NCI-H82 treated with DMSO at 0.1 percent for 48 hours (cell line): ENCODE measurements at regions not wholly inside any gene's neighbourhood (a gene's known extent, or its start where the extent isn't known, plus 50 kb on each side); places are given as distances from the start of the nearest gene placed in this dataset.

Experiments used
- DNase-seq: peaks from one replicate; lab custom pipeline; 2025; ENCODE audit not compliant: unreplicated experiment; lab: John Stamatoyannopoulos, UW

GRCh38 chr1:218123968-218124367 lies 161.1 kb upstream of the RRP15 start:
- DNase-seq: no peak

DNA sequence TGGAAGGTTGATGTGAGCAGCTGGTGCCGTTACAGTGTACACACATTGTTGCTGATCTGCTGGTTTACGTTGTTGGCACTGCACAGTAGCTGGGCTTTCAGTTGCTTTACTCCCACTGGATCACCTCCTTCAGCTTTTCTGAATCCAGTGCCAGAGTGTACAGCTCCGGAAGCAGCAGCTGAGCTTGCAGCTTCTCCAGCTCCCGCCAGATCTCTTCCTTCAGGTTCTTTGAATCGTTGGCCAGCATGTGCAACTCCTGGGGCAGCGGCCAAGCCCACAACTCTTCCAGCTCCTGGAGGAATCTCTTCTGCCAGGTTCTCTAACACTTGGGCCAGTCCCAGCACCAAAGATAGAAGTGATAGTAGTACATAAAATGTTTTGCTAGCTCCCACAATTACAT lies 149.7 kb upstream of the RRP15 start:
- no peak for DNase-seq

GRCh38 chr1:218139761-218140160 lies 145.3 kb upstream of the RRP15 start:
- DNase-seq: no peak

- no peak for DNase-seq
Observed at GRCh38 chr1:218156595-218156994, 128.5 kb upstream of the RRP15 start.

- no peak for DNase-seq
Observed at GRCh38 chr1:218163371-218163770, 121.7 kb upstream of the RRP15 start.

DNA sequence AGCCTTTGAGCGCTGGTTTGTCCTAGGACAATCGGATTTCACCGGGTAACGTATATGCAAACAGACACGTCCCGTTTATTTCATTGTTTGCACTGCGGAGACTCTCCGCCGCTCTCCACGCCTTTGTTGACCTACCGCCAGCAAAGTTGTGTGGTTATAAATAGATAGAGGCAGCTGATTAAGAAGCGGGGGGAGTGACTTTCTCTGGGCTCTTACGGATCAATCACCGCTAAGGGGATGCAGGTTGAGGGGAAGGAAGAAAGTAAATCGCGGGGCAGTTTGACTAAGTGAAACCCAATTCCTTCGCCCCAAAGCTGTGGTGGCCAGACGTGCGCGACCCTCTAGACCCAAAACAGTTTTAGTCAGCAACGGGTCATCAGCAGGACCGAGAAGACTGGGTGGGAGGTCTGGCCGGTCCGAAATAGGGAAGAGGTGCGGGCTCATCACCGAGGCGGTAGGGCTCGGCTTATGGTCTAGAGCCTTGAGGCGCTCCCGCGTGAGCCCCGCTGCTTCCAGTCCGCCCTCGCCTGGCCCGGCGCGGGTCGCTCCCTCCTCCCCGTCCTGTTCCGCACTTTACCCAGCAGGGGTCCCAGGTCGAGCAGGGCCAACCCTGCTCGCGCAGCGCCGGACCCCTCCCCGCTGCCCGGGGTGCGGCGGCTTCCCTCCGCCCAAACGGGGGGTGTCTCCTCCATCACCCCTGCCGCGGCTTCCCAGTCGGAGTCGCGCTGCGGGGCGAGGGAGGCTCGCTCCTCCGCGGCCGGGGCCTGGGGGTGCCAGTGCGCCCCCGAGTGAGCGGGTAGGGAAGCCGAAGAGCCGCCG lies 120.8 kb upstream of the RRP15 start:
- peak; percentile 32 for DNase-seq

DNA sequence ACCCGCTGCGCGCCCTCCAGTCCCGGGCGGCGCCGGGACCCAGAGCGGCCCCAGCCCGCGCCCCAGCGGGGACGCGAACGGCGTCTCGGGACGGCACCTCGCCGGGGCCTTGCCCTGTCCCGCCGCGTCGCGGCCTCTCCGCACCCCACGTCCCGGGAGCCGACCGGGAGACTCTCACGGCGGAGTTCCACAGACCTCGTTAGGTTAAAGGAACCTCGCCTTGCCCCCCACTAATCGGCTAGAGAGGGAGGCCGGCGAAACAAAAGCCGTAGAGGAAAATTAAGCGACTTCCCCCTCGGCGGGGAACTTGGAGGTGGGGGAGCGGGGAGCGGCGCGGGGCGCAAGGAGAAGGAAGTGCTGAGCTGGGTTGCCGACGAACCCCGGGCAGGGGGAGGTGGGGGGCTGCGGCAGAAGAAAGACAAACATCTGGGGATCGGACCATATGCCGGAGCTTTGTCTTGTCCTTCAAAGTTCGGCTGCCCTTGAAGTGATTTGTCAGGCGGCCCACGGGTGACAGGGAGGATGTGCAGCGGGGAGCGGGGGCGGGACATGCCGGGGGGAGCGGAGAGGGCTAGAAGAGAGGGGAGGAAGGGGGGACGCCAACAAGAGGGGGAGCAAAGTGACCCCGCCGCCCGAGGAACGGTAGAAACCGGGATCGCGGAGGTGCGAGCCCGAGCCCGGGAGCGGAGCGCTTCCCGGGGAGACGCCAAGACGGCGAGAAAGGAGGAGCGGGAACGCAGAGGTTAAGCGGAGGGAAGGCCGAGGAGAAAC lies 120.0 kb upstream of the RRP15 start:
- no peak for DNase-seq

GRCh38 chr1:218165701-218166114 lies 119.4 kb upstream of the RRP15 start:
- DNase-seq: no peak

- DNase-seq: no peak
Observed at GRCh38 chr1:218166268-218166945, 118.7 kb upstream of the RRP15 start.

DNA sequence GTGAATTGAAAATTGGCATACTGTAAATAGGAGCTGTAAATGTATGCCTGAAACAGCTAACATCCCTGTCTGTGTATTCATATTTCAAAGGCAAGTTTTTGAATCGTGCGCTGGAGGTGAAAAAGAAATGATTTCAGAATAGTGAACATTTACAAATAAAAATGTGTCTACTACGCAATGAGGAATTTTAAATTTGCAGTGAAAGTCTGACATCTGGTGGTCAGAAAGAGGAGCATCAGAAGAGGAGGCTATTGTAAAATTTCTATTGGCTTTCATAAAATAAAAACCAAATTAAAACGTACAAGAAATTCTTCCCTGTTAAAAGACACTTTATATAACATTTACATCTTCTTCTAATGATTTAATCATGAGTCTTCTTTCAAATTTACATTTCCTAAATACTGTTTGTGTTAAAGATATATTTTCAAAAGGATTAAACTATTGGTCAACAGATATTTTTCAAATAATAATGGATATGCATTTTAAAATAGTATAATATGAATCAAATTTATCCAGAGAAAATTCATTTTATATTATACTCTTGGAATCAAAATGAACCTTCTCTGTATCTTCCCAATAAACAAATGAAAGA lies 113.7 kb upstream of the RRP15 start:
- peak; percentile 46 for DNase-seq

DNA sequence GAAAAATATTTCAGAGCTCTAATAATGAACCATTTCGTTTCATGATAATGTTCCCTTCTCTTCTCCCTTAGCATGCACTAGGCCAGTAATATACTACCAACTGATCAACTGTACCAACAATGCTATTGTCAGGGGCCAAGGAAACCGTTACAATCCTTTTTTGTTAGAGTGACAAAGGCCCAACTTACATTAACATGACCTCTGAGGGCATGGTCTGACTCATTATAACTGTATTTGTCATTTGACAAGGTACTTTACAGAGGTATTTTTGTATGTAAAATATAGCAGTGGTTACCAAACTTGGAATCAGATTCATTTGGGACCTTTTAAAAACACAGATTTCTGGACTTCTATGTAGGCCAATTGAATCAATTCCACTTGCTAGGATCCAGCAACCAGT lies 102.6 kb upstream of the RRP15 start:
- no peak for DNase-seq

DNA sequence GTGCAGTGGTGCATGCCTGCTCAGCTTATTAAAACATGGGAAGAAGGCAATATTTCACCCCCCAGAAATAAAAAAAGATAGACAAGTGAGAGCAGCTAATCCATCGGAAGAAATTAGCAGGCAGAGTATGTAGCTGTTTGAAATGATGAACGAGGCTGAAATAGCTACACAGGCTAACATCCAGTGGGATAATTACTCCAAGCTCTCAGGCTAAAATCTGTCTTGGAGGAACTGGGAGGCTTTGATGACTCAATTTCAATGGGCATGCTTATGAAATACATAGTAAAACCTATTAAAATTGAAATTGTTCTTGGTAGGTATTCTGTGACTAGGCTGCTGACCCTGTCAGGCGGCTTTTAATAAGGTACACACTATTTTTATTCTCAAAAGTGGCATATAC lies 84.1 kb upstream of the RRP15 start:
- no peak for DNase-seq

- DNase-seq: no peak
Observed at GRCh38 chr1:218201601-218202000, 83.5 kb upstream of the RRP15 start.

DNA sequence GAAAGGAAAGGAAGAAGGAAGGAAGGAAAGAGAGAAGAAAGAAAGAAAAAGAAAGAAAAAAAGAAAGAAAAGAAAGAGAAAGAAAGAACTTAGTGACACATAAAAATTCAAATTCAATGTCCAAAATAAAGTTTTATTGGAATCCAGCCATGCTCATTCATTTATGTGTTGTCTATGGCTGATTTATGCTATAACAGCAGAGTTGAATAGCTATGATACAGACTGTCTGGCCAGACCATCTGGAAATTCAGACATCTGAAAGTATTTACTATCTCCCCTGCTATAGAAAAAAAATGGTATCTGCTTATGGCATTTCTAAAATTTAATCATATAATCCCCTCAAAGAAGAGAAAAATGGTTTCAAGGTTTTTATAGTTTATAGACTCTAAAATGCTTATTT lies 79.4 kb upstream of the RRP15 start:
- no peak for DNase-seq

DNA sequence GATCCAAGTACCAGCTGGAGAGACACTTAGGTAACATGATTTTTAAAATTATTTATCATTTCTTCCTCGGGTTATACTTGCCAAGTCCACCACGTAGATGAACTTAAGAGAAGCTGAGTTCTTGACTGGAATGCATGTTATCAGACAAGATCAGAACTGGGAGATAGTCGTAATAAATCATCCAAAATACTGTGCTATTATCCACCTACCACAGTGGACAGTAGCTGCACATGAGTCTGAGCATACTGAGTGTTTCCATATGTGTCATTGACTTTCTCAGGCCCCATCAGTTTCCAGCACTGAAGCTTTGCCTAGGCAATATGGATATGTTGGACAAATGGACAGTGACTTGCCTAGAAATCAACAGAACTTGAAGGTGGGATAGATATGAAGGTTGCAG lies 77.9 kb upstream of the RRP15 start:
- no peak for DNase-seq

DNA sequence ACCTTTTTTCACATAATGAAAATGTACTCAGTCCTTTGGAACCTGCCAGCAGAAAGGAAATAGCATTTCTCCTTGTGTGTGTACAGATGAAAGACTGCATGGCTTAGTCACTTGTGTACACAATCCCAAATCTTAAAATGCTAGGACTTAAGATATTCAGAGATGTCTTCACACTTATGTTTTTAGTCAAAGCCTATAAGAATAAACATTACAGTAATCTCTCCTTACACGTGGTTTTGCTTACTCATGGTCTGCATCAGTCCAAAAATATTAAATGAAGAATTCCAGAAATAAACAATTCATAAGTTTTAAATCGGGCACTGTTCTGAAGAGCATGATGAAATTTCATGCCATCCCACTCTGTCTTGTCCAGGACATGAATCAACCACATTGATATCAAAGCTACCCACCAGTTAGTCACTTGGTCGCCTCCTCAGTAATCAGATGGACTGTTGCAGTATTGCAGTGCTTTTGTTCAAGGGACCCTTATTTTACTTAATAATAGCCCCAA lies 75.7 kb upstream of the RRP15 start:
- no peak for DNase-seq

GRCh38 chr1:218211241-218211640 lies 73.9 kb upstream of the RRP15 start:
- no peak for DNase-seq

DNA sequence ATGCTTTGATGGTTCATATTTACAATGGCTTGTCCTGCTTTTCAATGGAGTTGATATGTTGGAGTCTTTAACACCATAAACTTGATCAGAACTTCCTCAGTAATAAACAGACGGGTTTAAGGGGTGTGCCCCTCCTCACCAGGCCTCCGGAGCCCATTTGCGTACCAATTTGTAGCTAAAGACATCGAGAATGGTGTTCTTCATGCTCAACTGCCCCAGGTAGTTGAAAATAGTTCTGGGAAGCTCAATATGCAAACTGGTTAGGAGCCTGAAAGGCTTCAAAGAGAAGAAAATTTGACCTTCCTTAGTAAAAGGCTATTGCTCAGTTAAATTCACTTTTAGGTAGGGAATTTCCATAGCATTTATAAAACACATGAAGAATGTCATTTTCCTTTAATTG lies 68.1 kb upstream of the RRP15 start:
- DNase-seq: no peak

DNA sequence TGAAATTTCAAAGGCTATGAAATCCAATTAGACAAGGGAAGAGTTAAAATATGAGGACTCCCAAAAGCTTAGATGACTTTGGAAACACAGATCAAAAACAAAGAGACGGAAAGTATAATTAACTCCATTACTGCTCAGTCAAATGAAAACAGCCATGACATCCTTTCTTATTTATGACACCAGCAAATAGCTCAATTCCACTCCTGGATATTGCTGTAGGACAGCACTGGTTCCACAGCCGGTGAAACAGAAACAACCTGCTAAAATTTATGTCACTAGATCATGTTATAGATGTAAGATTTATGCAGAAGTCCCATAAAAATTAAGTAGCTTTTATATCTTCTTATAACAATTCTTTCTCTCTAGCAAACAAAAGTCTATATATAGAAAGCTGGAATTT lies 65.6 kb upstream of the RRP15 start:
- no peak for DNase-seq

GRCh38 chr1:218224101-218224500 lies 61.0 kb upstream of the RRP15 start:
- no peak for DNase-seq

DNA sequence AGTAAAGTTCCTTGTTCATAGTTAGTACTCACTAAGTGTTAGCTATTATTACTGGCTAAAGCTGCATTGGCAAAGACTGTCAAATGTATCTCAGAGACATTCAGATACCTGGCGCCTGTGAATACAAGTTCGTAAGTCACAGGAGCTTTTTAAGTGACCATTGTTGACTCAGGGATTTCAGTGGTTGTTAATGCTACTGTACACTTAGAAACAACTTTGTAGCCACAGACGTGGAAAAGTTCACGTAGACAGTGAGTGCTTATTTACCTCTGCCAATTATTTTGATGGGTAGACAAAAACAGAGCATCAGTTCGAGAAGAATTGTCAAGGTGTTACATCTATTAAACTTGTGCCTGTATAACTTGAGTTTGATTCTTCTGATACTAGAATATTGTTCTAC lies 59.1 kb upstream of the RRP15 start:
- no peak for DNase-seq
